HEK293T (cell line): ENCODE measurements at regions not wholly inside any gene's neighbourhood (a gene's known extent, or its start where the extent isn't known, plus 50 kb on each side); places are given as distances from the start of the nearest gene placed in this dataset.

Experiments used
- CTCF ChIA-PET: fragments of 350-600 bp; formaldehyde crosslinking; extraction: SDS; loops from one replicate; lab custom pipeline; 2021; ENCODE audit warnings: antibody characterized with exemption, inconsistent platforms; lab: Yijun Ruan, JAX
- POLR2A ChIA-PET: fragments of 350-600 bp; formaldehyde crosslinking; extraction: SDS; loops from one replicate; lab custom pipeline; 2020; ENCODE audit warnings: antibody characterized with exemption, inconsistent platforms; lab: Yijun Ruan, JAX
- DNase-seq: peaks from one replicate; pipeline ENCODE4 v3.0.0; 2012; ENCODE audit warnings: mixed read lengths; ENCODE audit errors: extremely low spot score
- ARNT ChIP-seq: fragments of 450-650 bp; IDR thresholded peaks from 2 replicates; pipeline ENCODE4 v1.6.1; 2017; ENCODE audit warnings: mild to moderate bottlenecking
- BHLHE40 ChIP-seq: fragments of 450-650 bp; IDR thresholded peaks from 2 replicates; pipeline ENCODE4 v1.6.1; 2016; ENCODE audit warnings: mild to moderate bottlenecking, moderate library complexity, borderline replicate concordance
- CTBP1 ChIP-seq: fragments of 450-650 bp; IDR thresholded peaks from 2 replicates; pipeline ENCODE4 v1.6.1; 2016; ENCODE audit warnings: borderline replicate concordance
- ELF4 ChIP-seq: fragments of 450-650 bp; IDR thresholded peaks from 2 replicates; pipeline ENCODE4 v1.6.1; 2017; ENCODE audit warnings: antibody characterized with exemption
- FOXA1 ChIP-seq: fragments of 450-650 bp; IDR thresholded peaks from 2 replicates; pipeline ENCODE4 v1.6.1; 2016; ENCODE audit warnings: mild to moderate bottlenecking
- FOXK2 ChIP-seq: fragments of 450-650 bp; IDR thresholded peaks from 2 replicates; pipeline ENCODE4 v1.6.1; 2016; ENCODE audit warnings: mild to moderate bottlenecking
- FOXM1 ChIP-seq: fragments of 450-650 bp; IDR thresholded peaks from 2 replicates; pipeline ENCODE4 v1.6.1; 2017; ENCODE audit warnings: mild to moderate bottlenecking, borderline replicate concordance
- HDGF ChIP-seq: fragments of 450-650 bp; IDR thresholded peaks from 2 replicates; pipeline ENCODE4 v1.6.1; 2017; ENCODE audit warnings: antibody characterized with exemption, borderline replicate concordance
- L3MBTL2 ChIP-seq: fragments of 450-650 bp; conservative IDR thresholded peaks from 2 replicates; pipeline ENCODE4 v1.6.1; 2016; ENCODE audit warnings: mild to moderate bottlenecking
- LEF1 ChIP-seq: fragments of 450-650 bp; IDR thresholded peaks from 2 replicates; pipeline ENCODE4 v1.6.1; 2017; ENCODE audit warnings: mild to moderate bottlenecking, borderline replicate concordance
- NFRKB ChIP-seq: fragments of 450-650 bp; IDR thresholded peaks from 2 replicates; pipeline ENCODE4 v1.6.1; 2016; ENCODE audit warnings: mild to moderate bottlenecking, moderate library complexity
- SP1 ChIP-seq: fragments of 450-650 bp; IDR thresholded peaks from 2 replicates; pipeline ENCODE4 v1.6.1; 2017
- SUZ12 ChIP-seq: fragments of 450-650 bp; IDR thresholded peaks from 2 replicates; pipeline ENCODE4 v1.6.1; 2016; ENCODE audit warnings: mild to moderate bottlenecking
- TARDBP ChIP-seq: fragments of 450-650 bp; IDR thresholded peaks from 2 replicates; pipeline ENCODE4 v1.6.1; 2016
- ZNF384 ChIP-seq: fragments of 450-650 bp; IDR thresholded peaks from 2 replicates; pipeline ENCODE4 v1.6.1; 2016
- TF ChIP-seq, protein P1 (sequence below): fragments of 450-650 bp; IDR thresholded peaks from 2 replicates; pipeline ENCODE4 v1.6.1; 2016

DNA sequence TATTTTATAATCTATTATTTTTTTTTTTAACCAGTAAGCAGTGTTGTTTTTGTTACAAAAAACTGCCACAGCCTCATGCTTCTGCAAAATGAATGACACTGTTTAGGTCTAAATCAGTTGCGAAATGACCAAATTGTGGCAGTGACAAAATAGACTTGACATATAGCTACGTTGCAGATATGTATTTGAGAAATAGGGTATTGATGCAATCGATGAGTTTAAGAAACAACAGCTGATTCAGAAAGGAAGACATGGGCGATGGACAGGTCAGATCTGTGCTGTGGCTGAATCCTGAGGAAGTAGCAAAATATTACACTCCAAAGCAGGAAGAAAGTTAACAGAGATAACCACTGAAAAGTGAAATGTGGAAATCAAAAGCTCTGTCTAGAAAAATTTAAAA, 89.0 kb upstream of the STEAP4 start:
- DNase-seq, result no peak
- POLR2A ChIA-PET, result no interaction called here
- TF ChIP-seq FOXA1 (no peak), ARNT (no peak), HDGF (no peak), SP1 (no peak), FOXK2 (no peak), L3MBTL2 (no peak), TARDBP (no peak), NFRKB (no peak), BHLHE40 (no peak), LEF1 (no peak)
- TF ChIP-seq, protein P1, sequence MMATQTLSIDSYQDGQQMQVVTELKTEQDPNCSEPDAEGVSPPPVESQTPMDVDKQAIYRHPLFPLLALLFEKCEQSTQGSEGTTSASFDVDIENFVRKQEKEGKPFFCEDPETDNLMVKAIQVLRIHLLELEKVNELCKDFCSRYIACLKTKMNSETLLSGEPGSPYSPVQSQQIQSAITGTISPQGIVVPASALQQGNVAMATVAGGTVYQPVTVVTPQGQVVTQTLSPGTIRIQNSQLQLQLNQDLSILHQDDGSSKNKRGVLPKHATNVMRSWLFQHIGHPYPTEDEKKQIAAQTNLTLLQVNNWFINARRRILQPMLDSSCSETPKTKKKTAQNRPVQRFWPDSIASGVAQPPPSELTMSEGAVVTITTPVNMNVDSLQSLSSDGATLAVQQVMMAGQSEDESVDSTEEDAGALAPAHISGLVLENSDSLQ, result no peak
- CTCF ChIA-PET, result no interaction called here

DNA sequence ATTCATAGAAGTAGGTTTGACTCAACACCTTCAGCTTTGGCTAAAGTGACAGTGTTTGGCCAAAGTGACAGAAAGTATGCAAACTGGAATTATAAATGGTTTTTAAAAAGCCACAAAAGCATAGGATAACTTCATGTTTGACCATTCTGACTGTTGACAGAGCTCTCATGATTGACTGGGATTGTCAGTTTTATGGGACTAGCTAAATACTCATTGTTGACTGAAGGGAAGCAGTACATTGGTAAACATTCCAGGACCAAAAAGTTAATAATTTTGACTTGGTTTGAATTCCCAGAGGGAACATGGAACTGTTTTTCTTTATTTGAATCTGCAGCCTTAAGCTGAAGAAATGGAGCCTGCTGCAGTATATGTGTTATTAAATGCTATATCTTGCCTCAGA, 84.6 kb upstream of the STEAP4 start:
- POLR2A ChIA-PET, result no interaction called here
- no peak for DNase-seq
- CTCF ChIA-PET, result no interaction called here
- TF ChIP-seq, protein P1, result no peak
- TF ChIP-seq NFRKB (no peak), SUZ12 (no peak), LEF1 (no peak), ZNF384 (no peak), BHLHE40 (no peak), FOXM1 (no peak), L3MBTL2 (no peak), SP1 (no peak), FOXK2 (no peak), TARDBP (no peak), CTBP1 (no peak), HDGF (no peak), ELF4 (no peak), FOXA1 (no peak), ARNT (no peak)

DNA sequence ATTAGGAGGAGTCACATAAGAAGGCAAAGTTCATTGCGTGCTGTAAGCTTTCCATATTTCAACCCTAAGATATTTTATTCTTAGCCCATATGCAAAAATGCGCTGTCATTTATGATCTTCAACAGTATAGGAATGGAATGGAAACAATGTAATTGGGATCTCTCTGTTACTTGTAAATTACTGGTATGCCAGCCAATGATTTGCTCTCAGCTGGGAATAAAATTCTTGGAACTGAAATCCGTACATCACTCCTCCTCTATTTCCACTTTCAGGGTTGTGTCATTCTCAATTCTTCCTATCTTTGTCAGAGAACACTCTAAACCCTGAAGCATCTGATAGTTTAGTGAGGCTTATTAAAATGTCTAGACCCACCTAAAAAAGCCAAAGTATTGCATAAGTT, 80.7 kb upstream of the STEAP4 start:
- no peak for TF ChIP-seq FOXK2
- no peak for TF ChIP-seq L3MBTL2
- no peak for TF ChIP-seq TARDBP
- no peak for DNase-seq
- ChIA-PET CTCF (no interaction called here), POLR2A (no interaction called here)

DNA sequence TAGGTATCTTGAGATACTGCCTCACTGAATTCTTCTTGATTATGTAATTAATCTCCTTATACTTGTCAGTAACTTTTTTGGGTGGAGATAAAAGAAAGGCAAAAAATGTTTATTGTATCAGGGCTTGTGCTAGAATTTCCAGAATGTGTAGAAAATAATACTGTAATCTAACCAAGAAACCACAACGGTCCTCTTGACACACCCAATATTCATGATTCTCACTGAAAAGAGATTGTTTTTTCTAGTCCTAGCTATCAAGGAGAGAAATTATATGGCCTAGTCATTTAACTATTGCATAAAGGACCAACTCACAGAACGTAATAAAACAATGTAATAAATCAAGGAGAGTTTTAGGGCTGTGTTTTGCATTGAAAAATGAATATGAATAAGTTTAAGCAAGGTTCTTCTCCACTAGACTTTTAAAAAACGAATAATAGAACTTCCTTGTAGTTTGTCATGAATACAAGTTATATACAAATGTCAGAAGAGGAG, 80.0 kb upstream of the STEAP4 start:
- TF ChIP-seq HDGF (no peak), FOXM1 (no peak), SUZ12 (no peak), ELF4 (no peak), ARNT (no peak), NFRKB (no peak), FOXK2 (no peak)
- POLR2A ChIA-PET, result no interaction called here
- no peak for DNase-seq
- CTCF ChIA-PET, result no interaction called here

DNA sequence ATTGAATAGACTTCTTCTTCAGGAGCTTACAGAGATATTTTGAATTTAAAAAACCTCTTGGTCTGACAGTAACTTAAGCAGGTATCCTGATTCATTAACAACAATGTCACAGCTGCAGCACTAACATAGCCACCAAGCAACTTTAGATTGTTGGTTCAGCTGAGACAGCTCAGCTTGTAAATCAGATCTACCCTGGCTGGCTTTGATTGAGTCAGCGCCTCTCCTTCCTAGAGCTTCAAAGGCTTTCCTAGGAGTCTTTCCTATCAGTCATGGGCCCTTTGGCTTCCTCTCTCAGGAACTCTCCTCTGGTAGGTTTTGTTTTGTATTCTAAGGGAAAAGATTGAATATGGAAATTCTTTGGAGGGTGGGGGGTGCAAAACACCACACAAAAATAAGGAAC, 70.7 kb upstream of the STEAP4 start:
- ChIA-PET POLR2A (no interaction called here), CTCF (no interaction called here)
- no peak for DNase-seq
- no peak for TF ChIP-seq NFRKB
- TF ChIP-seq, protein P1, result 0 out of 2 replicates have a peak, but pooled peaks have one; percentile 40

DNA sequence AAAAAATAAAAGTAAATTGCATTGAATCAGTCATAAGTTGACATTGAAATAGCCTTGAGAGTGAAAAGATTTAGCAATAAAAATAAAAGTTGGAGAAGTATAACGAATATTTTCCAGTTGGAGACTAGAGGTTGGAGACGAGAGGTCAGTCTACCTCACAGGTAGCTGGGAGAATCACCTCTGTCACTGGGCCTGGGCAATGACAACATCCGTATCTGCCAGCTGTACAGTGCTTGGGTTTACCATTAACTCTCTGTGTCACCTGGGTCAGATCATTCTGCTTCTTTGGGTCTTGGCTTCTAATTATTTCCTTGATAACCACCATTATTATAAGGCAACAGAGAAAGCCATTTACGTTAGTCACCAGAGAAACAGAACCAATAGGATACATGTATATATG, 62.0 kb upstream of the STEAP4 start:
- ChIA-PET POLR2A (no interaction called here), CTCF (no interaction called here)
- no peak for DNase-seq
- TF ChIP-seq SUZ12 (no peak), NFRKB (no peak), BHLHE40 (no peak), FOXK2 (no peak), L3MBTL2 (no peak), CTBP1 (no peak), SP1 (no peak), ARNT (no peak), TARDBP (no peak), FOXA1 (no peak), HDGF (no peak), ZNF384 (no peak), ELF4 (no peak), FOXM1 (no peak)
- TF ChIP-seq, protein P1, result no peak

DNA sequence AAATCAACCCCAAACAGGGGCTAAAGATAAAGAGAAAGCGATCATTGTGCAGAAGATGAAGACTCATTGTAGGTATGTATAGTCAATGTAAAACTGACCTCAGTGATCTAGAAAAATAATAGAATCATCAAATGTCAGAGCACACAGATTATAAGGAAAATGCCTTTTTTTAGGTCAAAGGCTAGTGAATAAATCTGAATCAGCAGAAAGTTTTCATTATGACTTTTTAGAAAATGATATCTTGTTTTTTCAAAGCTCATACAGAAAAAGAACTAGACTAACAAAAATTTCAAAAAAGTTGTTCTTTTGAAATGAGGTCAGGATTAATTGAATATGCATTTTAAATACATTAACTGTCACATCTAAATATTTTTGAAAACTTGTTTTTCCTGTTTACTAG, 60.2 kb upstream of the STEAP4 start:
- TF ChIP-seq SP1 (no peak), TARDBP (no peak), FOXM1 (no peak), FOXA1 (no peak), NFRKB (no peak), ELF4 (no peak), L3MBTL2 (no peak), CTBP1 (no peak), ARNT (no peak), BHLHE40 (no peak), HDGF (no peak), LEF1 (no peak), SUZ12 (no peak), FOXK2 (no peak)
- TF ChIP-seq, protein P1, result no peak
- POLR2A ChIA-PET, result no interaction called here
- DNase-seq, result no peak
- CTCF ChIA-PET, result no interaction called here
